Nephron progenitor cell (in vitro differentiated cells): ENCODE measurements at regions not wholly inside any gene's neighbourhood (a gene's known extent, or its start where the extent isn't known, plus 50 kb on each side); places are given as distances from the start of the nearest gene placed in this dataset.
"Not testable (repeated sequence)": the region's sequence is repeated elsewhere in the genome, so short reads cannot be mapped to it uniquely, and the experiment has no call there.

ENCODE experiments used
- DNase-seq: peaks from one replicate; pipeline ENCODE4 v3.0.0; 2021
- H3K27ac Mint-ChIP-seq: 2 replicates; pipeline ENCODE4 v1.8.0; 2021; ENCODE audit warnings: mild to moderate bottlenecking, moderate library complexity, mixed read lengths
- H3K27me3 Mint-ChIP-seq: 2 replicates; pipeline ENCODE4 v1.8.0; 2021; ENCODE audit warnings: mild to moderate bottlenecking, low read depth, mixed read lengths; ENCODE audit not compliant: poor library complexity
- H3K36me3 Mint-ChIP-seq: 2 replicates; pipeline ENCODE4 v1.8.0; 2021; ENCODE audit warnings: low read depth, mixed read lengths
- H3K4me1 Mint-ChIP-seq: 2 replicates; pipeline ENCODE4 v1.8.0; 2021; ENCODE audit warnings: mixed read lengths
- H3K4me3 Mint-ChIP-seq: 2 replicates; pipeline ENCODE4 v1.8.0; 2021; ENCODE audit warnings: mild to moderate bottlenecking, moderate library complexity, mixed read lengths
- H3K9me3 Mint-ChIP-seq: 2 replicates; pipeline ENCODE4 v1.8.0; 2021; ENCODE audit warnings: mild to moderate bottlenecking, moderate library complexity, mixed read lengths
- CTCF ChIP-seq: fragments of 200-600 bp; sonication (generic); IDR thresholded peaks from 2 replicates; pipeline ENCODE4 v1.5.0; 2021; ENCODE audit warnings: antibody characterized with exemption

DNA sequence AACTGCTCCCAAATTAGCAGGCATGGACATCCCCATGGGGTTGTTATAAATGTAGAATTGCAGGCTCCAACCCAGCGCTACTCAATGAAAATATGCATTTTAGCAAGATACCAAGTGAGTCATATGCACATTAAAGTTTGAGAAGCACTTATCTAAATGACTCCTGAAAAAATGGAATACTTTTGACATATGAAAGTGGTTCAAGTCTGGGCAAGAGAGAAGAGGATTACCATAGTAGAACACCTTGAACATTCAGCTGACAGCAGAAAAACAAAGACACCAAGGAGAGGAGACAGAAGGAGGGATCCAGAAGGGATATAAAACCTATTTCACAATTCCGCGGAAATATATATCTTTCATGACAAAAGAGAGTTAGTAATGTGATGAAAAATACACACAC is 63.2 kb upstream of the CT83 start:
- H3K27me3 Mint-ChIP-seq, result no peaks in the 10 kb centered on the region

DNA sequence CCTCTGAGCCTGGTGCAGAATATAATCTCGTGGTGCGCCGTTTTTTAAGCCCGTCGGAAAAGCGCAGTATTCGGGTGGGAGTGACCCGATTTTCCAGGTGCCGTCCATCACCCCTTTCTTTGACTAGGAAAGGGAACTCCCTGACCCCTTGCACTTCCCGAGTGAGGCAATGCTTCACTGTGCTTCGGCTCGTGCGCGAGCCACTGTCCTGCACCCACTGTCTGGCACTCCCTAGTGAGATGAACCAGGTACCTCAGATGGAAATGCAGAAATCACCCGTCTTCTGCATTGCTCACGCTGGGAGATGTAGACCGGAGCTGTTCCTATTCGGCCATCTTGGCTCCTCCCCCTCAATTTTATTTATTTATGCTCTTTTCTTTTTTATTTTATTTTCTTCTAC is 57.5 kb upstream of the CT83 start:
- H3K4me1 Mint-ChIP-seq, H3K27ac Mint-ChIP-seq, H3K36me3 Mint-ChIP-seq, H3K27me3 Mint-ChIP-seq, DNase-seq: not testable (repeated sequence)
- H3K9me3 Mint-ChIP-seq, result peaks cover 16% of the 10 kb centered on the region
- H3K4me3 Mint-ChIP-seq, result peak overlapping the region; percentile 71

More for the DNA sequence above, 63.2 kb upstream of the CT83 start:
- Mint-ChIP-seq H3K36me3 (no peaks in the 10 kb centered on the region), H3K4me1 (no peaks in the 10 kb centered on the region), H3K27ac (no peak overlapping the region), H3K4me3 (no peak overlapping the region), H3K9me3 (peaks cover 3% of the 10 kb centered on the region)
- no peak for DNase-seq
- TF ChIP-seq CTCF, result no peak
